Stimulated activated naive B cell treated with anti-CD40 and anti-IgM and Interleukin-4, amounts not matched to agents 10 μg/mL and 1 μg/mL and 100 μg/mL, for 72 hours (primary cell): ENCODE measurements at regions not wholly inside any gene's neighbourhood (a gene's known extent, or its start where the extent isn't known, plus 50 kb on each side); places are given as distances from the start of the nearest gene placed in this dataset.

Experiments used
- ATAC-seq, 2 donors: fragments of 150-1000 bp; cut with Tn5 transposase; replicated peaks; 2 replicates each; pipeline ENCODE4 v1.10.0; 2021; ENCODE audit warnings: moderate library complexity in 1 of 2
- DNase-seq: peaks from one replicate; pipeline ENCODE4 v3.0.0; 2021
- H3K27ac Mint-ChIP-seq: one replicate; pipeline ENCODE4 v1.8.0; 2022; ENCODE audit warnings: mild to moderate bottlenecking, mixed read lengths
- H3K27me3 Mint-ChIP-seq, 2 donors: one replicate each; pipeline ENCODE4 v1.8.0; 2022; ENCODE audit warnings: mixed read lengths in 2 of 2
- H3K36me3 Mint-ChIP-seq, 2 donors: one replicate each; pipeline ENCODE4 v1.8.0; 2022; ENCODE audit warnings: mixed read lengths in 2 of 2, mild to moderate bottlenecking in 1 of 2
- H3K4me1 Mint-ChIP-seq, 2 donors: one replicate each; pipeline ENCODE4 v1.8.0; 2022; ENCODE audit warnings: mixed read lengths in 2 of 2, mild to moderate bottlenecking in 1 of 2
- H3K4me3 Mint-ChIP-seq, 2 donors: one replicate each; pipeline ENCODE4 v1.8.0; 2022; ENCODE audit warnings: mild to moderate bottlenecking in 2 of 2, mixed read lengths in 2 of 2, moderate library complexity in 1 of 2
- H3K9me3 Mint-ChIP-seq, 2 donors: one replicate each; pipeline ENCODE4 v1.8.0; 2022; ENCODE audit warnings: mixed read lengths in 2 of 2, mild to moderate bottlenecking in 1 of 2

DNA sequence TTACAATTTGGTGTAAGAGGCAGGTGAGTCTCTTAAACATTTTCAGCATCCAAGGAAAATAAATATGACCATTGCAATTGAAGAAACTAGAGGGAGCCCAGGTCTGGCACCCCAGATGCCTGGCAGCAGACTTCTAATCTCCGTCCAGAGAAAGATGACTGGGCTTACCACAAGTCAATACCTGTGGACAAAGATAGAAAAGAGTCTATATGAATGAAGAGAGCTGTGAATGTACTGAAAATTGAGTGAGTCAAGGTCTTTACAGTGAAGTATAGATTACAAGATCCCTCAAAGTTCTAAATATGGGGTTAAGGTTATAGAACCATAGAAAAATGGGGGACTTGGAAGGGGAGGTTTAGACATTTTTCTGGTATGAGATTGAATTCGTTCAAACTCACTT is 827.4 kb upstream of the NR2F2 start:
- no peak for ATAC-seq
- H3K4me1 Mint-ChIP-seq = no peaks in the 10 kb centered on the region
- H3K4me3 Mint-ChIP-seq = no peak overlapping the region
- no peak for DNase-seq
- H3K36me3 Mint-ChIP-seq = no peaks in the 10 kb centered on the region
- H3K27ac Mint-ChIP-seq = no peak overlapping the region
- no peaks in the 10 kb centered on the region for H3K27me3 Mint-ChIP-seq
- H3K9me3 Mint-ChIP-seq = no peaks in the 10 kb centered on the region

- Mint-ChIP-seq H3K4me3 (no peak overlapping the region), H3K4me1 (no peaks in the 10 kb centered on the region), H3K27me3 (no peaks in the 10 kb centered on the region), H3K27ac (no peak overlapping the region), H3K9me3 (no peaks in the 10 kb centered on the region), H3K36me3 (no peaks in the 10 kb centered on the region)
- no peak for DNase-seq
- peak; percentile 14 to 39 for ATAC-seq
Measured at GRCh38 chr15:95503640-95504225, 826.8 kb upstream of the NR2F2 start.

DNA sequence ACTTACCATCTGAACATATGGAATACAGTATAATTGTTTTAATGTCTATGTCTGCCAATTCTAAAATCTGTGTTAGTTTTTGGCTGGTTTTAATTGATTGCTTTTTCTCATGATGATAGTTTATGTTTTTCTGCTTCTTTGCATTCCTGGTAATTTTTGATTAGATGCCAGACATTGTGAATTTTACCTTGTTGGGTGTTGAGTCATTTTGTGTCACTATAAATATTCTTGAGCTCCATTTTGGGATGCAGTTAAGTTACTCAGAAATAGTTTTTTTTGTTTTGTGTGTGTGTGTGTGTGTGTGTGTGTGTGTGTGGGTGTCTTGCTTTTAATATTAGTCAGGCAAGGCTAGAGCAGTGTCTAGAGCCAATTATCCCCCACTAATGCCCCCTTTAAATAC is 818.8 kb upstream of the NR2F2 start:
- Mint-ChIP-seq H3K36me3 (peaks cover 0 to 3% of the 10 kb centered on the region in 2 donors), H3K4me3 (no peak overlapping the region), H3K27me3 (peaks cover 0 to 3% of the 10 kb centered on the region in 2 donors), H3K4me1 (no peaks in the 10 kb centered on the region), H3K27ac (no peak overlapping the region), H3K9me3 (peaks cover 9 to 14% of the 10 kb centered on the region in 2 donors)
- ATAC-seq = no peak
- no peak for DNase-seq

DNA sequence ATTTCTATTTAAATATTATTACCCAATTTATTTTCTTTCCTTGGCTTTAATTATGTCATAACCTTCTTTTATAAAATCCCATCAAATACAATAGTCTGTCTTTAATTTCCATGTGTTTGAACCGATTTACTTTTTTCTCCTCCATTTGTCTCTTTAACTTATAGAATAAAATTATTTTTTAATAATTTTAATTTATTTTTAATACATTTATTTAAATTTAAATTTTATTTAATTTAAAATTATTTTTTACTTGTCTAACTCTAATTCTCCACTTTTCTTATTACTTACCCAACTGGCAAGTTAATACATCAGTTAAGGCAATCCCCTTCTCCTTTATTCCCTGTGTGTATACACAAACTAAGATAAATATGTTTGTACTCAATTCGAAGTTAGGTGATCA is 817.6 kb upstream of the NR2F2 start:
- H3K27ac Mint-ChIP-seq = no peak overlapping the region
- H3K9me3 Mint-ChIP-seq = peaks cover 9 to 14% of the 10 kb centered on the region in 2 donors

DNA sequence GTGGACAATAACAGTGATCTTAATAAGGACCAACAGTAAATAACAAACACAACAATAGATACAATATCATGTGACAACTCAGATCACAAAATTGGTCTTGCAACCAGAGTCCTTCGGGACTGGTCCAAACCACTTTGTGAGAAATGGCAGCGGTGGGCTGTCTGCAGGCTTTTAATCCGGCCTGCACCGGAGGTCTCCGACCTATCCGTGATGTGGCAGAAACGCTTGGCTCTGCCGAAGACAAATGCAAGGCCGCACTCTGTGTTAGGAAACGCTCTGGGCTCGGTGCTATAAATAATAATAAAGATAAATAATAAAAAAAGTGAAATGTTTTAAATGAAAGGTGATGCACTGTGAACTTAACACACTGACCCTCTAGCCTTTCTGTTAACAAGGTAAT is 810.6 kb upstream of the NR2F2 start:
- no peaks in the 10 kb centered on the region for H3K4me1 Mint-ChIP-seq
- no peaks in the 10 kb centered on the region for H3K27me3 Mint-ChIP-seq
- peaks cover 3 to 9% of the 10 kb centered on the region in 2 donors for H3K9me3 Mint-ChIP-seq
- no peak for DNase-seq
- no peak for ATAC-seq
- no peaks in the 10 kb centered on the region for H3K36me3 Mint-ChIP-seq
- H3K27ac Mint-ChIP-seq = no peak overlapping the region
- H3K4me3 Mint-ChIP-seq = no peak overlapping the region

More for the DNA sequence above, 817.6 kb upstream of the NR2F2 start:
- H3K4me1 Mint-ChIP-seq = no peaks in the 10 kb centered on the region
- peaks cover 0 to 3% of the 10 kb centered on the region in 2 donors for H3K27me3 Mint-ChIP-seq
- DNase-seq (no peak), ATAC-seq (no peak)
- no peak overlapping the region for H3K4me3 Mint-ChIP-seq
- peaks cover 0 to 3% of the 10 kb centered on the region in 2 donors for H3K36me3 Mint-ChIP-seq

GRCh38 chr15:95520511-95520910 is 810.0 kb upstream of the NR2F2 start:
- Mint-ChIP-seq H3K4me3 (no peak overlapping the region), H3K27me3 (no peaks in the 10 kb centered on the region), H3K9me3 (peaks cover 5 to 12% of the 10 kb centered on the region in 2 donors), H3K4me1 (no peaks in the 10 kb centered on the region), H3K36me3 (no peaks in the 10 kb centered on the region), H3K27ac (no peak overlapping the region)
- DNase-seq = no peak
- no peak for ATAC-seq

GRCh38 chr15:95520922-95521321 is 809.6 kb upstream of the NR2F2 start:
- no peak for ATAC-seq
- no peak overlapping the region for H3K4me3 Mint-ChIP-seq
- H3K36me3 Mint-ChIP-seq = no peaks in the 10 kb centered on the region
- H3K9me3 Mint-ChIP-seq = peaks cover 3 to 8% of the 10 kb centered on the region in 2 donors
- H3K27ac Mint-ChIP-seq = no peak overlapping the region
- no peak for DNase-seq
- H3K27me3 Mint-ChIP-seq = no peaks in the 10 kb centered on the region
- no peaks in the 10 kb centered on the region for H3K4me1 Mint-ChIP-seq

DNA sequence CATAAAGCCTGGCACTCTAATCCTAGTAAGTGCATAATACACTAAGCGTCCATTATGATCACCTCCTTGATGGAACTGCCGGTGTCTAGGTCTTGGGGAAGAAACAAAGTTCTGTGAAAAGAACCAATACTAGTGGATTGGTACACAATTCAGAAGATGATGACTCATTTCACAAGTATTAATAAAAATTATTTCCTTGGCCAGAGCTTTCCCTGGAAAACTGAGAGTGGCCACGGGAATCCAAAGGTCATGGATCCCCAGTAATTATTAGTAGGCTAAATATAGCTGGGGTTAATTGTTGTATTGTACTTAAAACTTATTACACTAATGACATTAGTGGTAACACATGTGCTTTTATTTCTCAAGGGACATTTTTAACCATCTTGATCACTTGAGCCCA is 808.0 kb upstream of the NR2F2 start:
- no peak for ATAC-seq
- Mint-ChIP-seq H3K27ac (no peak overlapping the region), H3K36me3 (no peaks in the 10 kb centered on the region)

GRCh38 chr15:95528920-95529319 is 801.6 kb upstream of the NR2F2 start:
- ATAC-seq (no peak), DNase-seq (no peak)
- Mint-ChIP-seq H3K4me1 (no peaks in the 10 kb centered on the region), H3K27ac (no peak overlapping the region), H3K9me3 (peaks cover 11 to 14% of the 10 kb centered on the region in 2 donors), H3K36me3 (no peaks in the 10 kb centered on the region), H3K4me3 (no peak overlapping the region), H3K27me3 (no peaks in the 10 kb centered on the region)

More for the DNA sequence above, 808.0 kb upstream of the NR2F2 start:
- H3K4me1 Mint-ChIP-seq = no peaks in the 10 kb centered on the region
- DNase-seq = no peak
- peaks cover 6 to 15% of the 10 kb centered on the region in 2 donors for H3K9me3 Mint-ChIP-seq
- H3K27me3 Mint-ChIP-seq = no peaks in the 10 kb centered on the region
- H3K4me3 Mint-ChIP-seq = no peak overlapping the region

GRCh38 chr15:95536638-95537037 is 793.9 kb upstream of the NR2F2 start:
- Mint-ChIP-seq H3K9me3 (peaks cover 0 to 1% of the 10 kb centered on the region in 2 donors), H3K4me1 (no peaks in the 10 kb centered on the region), H3K4me3 (no peak overlapping the region), H3K27ac (no peak overlapping the region), H3K36me3 (no peaks in the 10 kb centered on the region), H3K27me3 (no peaks in the 10 kb centered on the region)
- DNase-seq (no peak), ATAC-seq (no peak)

DNA sequence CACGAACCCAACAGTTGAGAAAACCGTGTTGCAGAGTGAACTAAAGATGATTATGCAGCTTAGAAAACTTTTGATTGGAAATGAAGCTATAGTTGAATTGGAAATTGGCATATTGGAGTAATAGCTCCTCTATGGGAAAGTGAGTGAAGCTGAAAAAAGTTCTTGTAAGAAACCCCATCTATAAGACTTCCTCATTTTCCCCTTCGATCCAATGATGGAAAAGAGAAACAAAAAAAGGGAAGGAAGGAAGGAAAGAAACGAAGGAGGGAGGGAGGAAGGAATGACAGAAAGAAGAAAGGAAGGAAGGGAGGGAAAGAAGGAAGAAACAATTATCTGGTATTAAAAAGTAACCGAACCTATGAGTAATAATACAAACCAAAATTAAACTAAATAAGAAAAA is 791.8 kb upstream of the NR2F2 start:
- no peak overlapping the region for H3K27ac Mint-ChIP-seq
- no peaks in the 10 kb centered on the region for H3K4me1 Mint-ChIP-seq
- H3K27me3 Mint-ChIP-seq = no peaks in the 10 kb centered on the region
- H3K9me3 Mint-ChIP-seq = peaks cover 0 to 1% of the 10 kb centered on the region in 2 donors
- DNase-seq (no peak), ATAC-seq (no peak)
- H3K36me3 Mint-ChIP-seq = no peaks in the 10 kb centered on the region
- H3K4me3 Mint-ChIP-seq = no peak overlapping the region

DNA sequence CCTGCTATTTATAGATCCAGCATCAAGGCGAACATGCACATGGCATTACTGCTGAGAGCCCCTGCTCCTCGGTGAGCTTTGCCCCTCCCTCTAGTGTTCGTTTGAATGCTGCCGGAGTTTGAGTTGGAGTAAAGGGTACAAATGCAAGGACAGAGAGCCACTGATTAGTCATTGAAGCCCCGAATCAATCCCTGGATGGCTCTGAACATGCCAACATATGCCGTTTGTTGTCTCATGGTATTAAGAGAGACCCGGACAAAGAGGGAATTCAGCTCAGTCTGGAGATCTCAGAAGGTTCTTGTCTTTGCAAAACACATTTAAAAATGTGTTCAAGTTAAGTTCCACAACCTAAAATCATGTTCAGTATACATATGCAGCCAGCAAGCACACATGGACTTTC is 789.2 kb upstream of the NR2F2 start:
- H3K4me3 Mint-ChIP-seq = no peak overlapping the region
- no peak overlapping the region for H3K27ac Mint-ChIP-seq
- no peak for DNase-seq
- H3K9me3 Mint-ChIP-seq = peaks cover 1 to 4% of the 10 kb centered on the region in 2 donors
- H3K4me1 Mint-ChIP-seq = no peaks in the 10 kb centered on the region
- no peaks in the 10 kb centered on the region for H3K36me3 Mint-ChIP-seq
- ATAC-seq = no peak
- H3K27me3 Mint-ChIP-seq = no peaks in the 10 kb centered on the region

DNA sequence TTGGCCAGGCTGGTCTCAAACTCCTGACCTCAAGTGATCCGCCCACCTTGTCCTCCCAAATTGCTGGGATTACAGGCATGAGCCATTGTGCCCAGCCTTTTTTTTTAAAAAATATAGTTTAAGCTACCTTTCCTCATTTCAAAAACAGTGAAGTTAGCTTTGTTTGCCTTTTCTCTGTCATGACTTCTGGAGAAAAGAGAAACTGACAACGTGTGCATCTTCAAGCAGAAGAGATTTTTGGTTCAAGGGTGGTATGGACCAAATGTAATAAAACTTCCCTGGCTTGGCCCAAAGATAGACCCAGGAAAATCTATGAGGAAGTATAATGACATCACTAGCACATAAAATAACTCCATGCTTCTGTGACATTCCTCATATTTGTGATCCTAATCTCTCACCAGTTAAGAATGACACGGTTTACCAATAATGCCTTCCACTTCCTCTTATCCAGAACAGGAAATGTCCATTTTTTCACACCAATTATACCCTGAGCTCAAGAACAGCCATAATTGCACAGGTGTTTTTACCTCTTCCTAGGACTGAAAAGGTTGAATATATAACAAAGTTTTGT is 781.2 kb upstream of the NR2F2 start:
- DNase-seq (no peak), ATAC-seq (no peak)
- no peak overlapping the region for H3K4me3 Mint-ChIP-seq
- H3K9me3 Mint-ChIP-seq = peaks cover 0 to 6% of the 10 kb centered on the region in 2 donors
- no peaks in the 10 kb centered on the region for H3K4me1 Mint-ChIP-seq
- no peaks in the 10 kb centered on the region for H3K36me3 Mint-ChIP-seq
- H3K27ac Mint-ChIP-seq = no peak overlapping the region
- no peaks in the 10 kb centered on the region for H3K27me3 Mint-ChIP-seq

DNA sequence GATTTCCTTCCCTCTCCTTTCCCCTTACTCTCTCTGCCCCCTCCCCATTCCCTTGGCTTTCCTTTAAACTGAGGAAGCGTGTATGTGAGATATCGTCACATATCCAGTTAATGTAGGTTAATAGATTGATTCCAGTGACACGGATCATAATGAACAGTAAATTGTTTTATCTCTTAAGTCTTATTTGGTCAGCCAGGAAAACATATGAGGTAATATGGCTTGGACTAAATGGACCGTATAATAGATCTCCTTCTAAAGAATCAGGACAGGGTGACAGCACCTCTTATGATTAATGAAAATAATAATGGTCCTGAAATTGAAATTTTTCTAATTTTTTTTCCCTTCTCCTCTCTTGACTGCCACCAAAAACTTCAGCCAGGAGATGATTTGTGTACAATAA is 779.8 kb upstream of the NR2F2 start:
- DNase-seq (no peak), ATAC-seq (no peak)
- no peak overlapping the region for H3K27ac Mint-ChIP-seq
- H3K27me3 Mint-ChIP-seq = no peaks in the 10 kb centered on the region
- no peaks in the 10 kb centered on the region for H3K36me3 Mint-ChIP-seq
- H3K4me3 Mint-ChIP-seq = no peak overlapping the region
- H3K4me1 Mint-ChIP-seq = no peaks in the 10 kb centered on the region
- H3K9me3 Mint-ChIP-seq = peaks cover 0 to 6% of the 10 kb centered on the region in 2 donors

DNA sequence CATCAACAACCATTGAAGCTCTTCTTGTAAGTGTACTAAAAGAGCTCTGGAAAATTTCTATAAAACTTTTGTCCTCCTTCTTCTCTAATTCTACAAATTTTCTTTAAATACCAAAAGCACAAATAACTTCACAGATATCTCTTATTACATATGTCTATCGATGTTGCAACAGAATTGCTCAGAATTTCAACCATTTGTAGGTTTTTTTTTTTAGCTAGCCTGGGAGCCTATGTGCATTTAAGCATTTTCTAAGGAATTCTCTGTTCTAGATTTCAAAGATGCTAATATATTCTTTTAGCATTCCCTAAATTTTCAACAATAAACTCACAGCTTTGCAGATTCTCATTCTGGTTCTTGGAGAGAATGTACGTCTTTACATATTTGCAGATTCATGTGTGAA is 774.3 kb upstream of the NR2F2 start:
- Mint-ChIP-seq H3K27me3 (no peaks in the 10 kb centered on the region), H3K9me3 (no peaks in the 10 kb centered on the region), H3K4me3 (no peak overlapping the region), H3K36me3 (no peaks in the 10 kb centered on the region), H3K4me1 (no peaks in the 10 kb centered on the region), H3K27ac (no peak overlapping the region)
- ATAC-seq = no peak
- DNase-seq = no peak
